AG04450 (cell line): ENCODE measurements at regions not wholly inside any gene's neighbourhood (a gene's known extent, or its start where the extent isn't known, plus 50 kb on each side); places are given as distances from the start of the nearest gene placed in this dataset.

Experiments
- CTCF ChIA-PET: fragments of 300-600, 350-600 bp; formaldehyde crosslinking; extraction: SDS; loops from one replicate; lab custom pipeline; 2022; ENCODE audit warnings: antibody characterized with exemption, inconsistent platforms; lab: Charles Lee
- POLR2A ChIA-PET: fragments of 350-600 bp; formaldehyde crosslinking; extraction: SDS; loops from one replicate; lab custom pipeline; 2021; ENCODE audit warnings: antibody characterized with exemption, inconsistent platforms; lab: Yijun Ruan, JAX
- DNase-seq: peaks from one replicate; pipeline ENCODE4 v3.0.0-alpha.2; 2011; ENCODE audit warnings: low read depth, low spot score
- H3K27ac ChIP-seq: one replicate; pipeline ENCODE4 v1.5.1; 2012; ENCODE audit warnings: low read depth, low read length, control low read depth
- H3K27me3 ChIP-seq: one replicate; pipeline ENCODE4 v1.6.0; 2012; ENCODE audit warnings: low read length; ENCODE audit not compliant: control insufficient read depth, insufficient read depth
- H3K4me3 ChIP-seq: 2 replicates; pipeline ENCODE4 v1.5.1; 2011; ENCODE audit warnings: mild to moderate bottlenecking, low read depth, low read length, control low read depth
- H3K9me3 ChIP-seq: 2 replicates; pipeline ENCODE4 v1.5.1; 2012; ENCODE audit warnings: low read length; ENCODE audit not compliant: control insufficient read depth, insufficient read depth
- CTCF ChIP-seq: IDR thresholded peaks from 2 replicates; pipeline ENCODE4 v1.5.1; 2011; ENCODE audit warnings: low read depth, low read length, control low read depth, inconsistent platforms

GRCh38 chr21:35349376-35350080 lies 300.4 kb upstream of the RUNX1 start:
- CTCF ChIA-PET = no interaction called here

GRCh38 chr21:35348686-35349085 lies 299.6 kb upstream of the RUNX1 start:
- Histone ChIP-seq H3K27me3 (no peaks in the 10 kb centered on the region), H3K4me3 (no peak overlapping the region), H3K27ac (no peak overlapping the region), H3K9me3 (no peaks in the 10 kb centered on the region)
- TF ChIP-seq CTCF = no peak
- ChIA-PET POLR2A (no interaction called here), CTCF (no interaction called here)
- no peak for DNase-seq

More at GRCh38 chr21:35349376-35350080, 300.4 kb upstream of the RUNX1 start:
- no peak for TF ChIP-seq CTCF
- Histone ChIP-seq H3K27me3 (no peaks in the 10 kb centered on the region), H3K4me3 (no peak overlapping the region), H3K9me3 (no peaks in the 10 kb centered on the region), H3K27ac (no peak overlapping the region)
- POLR2A ChIA-PET = interaction anchor here (0.7 kb wide), 1 partner anchor 361 kb away, joined by 4 read pairs; no protein-coding TSS in a partner anchor
- no peak for DNase-seq

GRCh38 chr21:35346697-35347096 lies 297.6 kb upstream of the RUNX1 start:
- CTCF ChIA-PET = no interaction called here

GRCh38 chr21:35345954-35346353 lies 296.9 kb upstream of the RUNX1 start:
- CTCF ChIA-PET = no interaction called here
- Histone ChIP-seq H3K27ac (no peak overlapping the region), H3K9me3 (no peaks in the 10 kb centered on the region), H3K27me3 (no peaks in the 10 kb centered on the region), H3K4me3 (no peak overlapping the region)
- no peak for TF ChIP-seq CTCF
- POLR2A ChIA-PET = no interaction called here
- DNase-seq = no peak

More at GRCh38 chr21:35346697-35347096, 297.6 kb upstream of the RUNX1 start:
- no peaks in the 10 kb centered on the region for H3K27me3 ChIP-seq
- no peak overlapping the region for H3K4me3 ChIP-seq
- no peak for DNase-seq
- H3K27ac ChIP-seq = no peak overlapping the region
- no peaks in the 10 kb centered on the region for H3K9me3 ChIP-seq
- POLR2A ChIA-PET = no interaction called here
- no peak for TF ChIP-seq CTCF

DNA sequence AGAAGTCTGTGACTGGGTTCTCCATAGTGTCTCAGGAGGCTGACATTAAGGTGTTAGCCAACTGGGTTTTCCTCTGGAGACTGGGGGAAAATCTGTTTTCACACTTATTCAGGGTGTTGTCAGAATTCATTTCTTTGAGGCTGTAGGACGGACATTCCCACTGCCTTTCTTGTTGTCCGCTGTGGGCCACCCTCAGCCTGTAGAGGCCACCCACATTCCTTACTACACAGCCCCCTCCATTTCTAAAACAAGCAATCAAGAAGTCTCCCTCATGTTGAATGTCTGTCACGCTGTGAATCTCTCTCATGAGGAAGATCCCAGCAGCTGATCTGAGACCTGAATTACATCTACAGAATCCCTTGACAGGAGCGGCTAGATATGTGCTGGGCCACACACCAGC lies 295.5 kb upstream of the RUNX1 start:
- no peak for TF ChIP-seq CTCF

More for the DNA sequence above, 295.5 kb upstream of the RUNX1 start:
- H3K27me3 ChIP-seq = no peaks in the 10 kb centered on the region
- no peak for DNase-seq
- no peak overlapping the region for H3K27ac ChIP-seq
- CTCF ChIA-PET = no interaction called here
- H3K4me3 ChIP-seq = no peak overlapping the region
- POLR2A ChIA-PET = no interaction called here
- H3K9me3 ChIP-seq = no peaks in the 10 kb centered on the region
